Neural cell (in vitro differentiated cells): ENCODE measurements at regions not wholly inside any gene's neighbourhood (a gene's known extent, or its start where the extent isn't known, plus 50 kb on each side); places are given as distances from the start of the nearest gene placed in this dataset.

ENCODE experiments used
- H2AFZ ChIP-seq: fragments of 200-600, 300-800 bp; sonication (generic), shearing (Covaris generic); 2 replicates; pipeline ENCODE4 v1.6.0; 2014; ENCODE audit warnings: low read depth, mild to moderate bottlenecking, antibody characterized with exemption, low read length, moderate library complexity
- H3F3A ChIP-seq: fragments of 200-600 bp; shearing (Covaris generic); 2 replicates; pipeline ENCODE4 v1.6.1; 2016; ENCODE audit warnings: mild to moderate bottlenecking, moderate library complexity, mixed read lengths, antibody characterized with exemption, low read length; ENCODE audit not compliant: insufficient read depth, poor library complexity, severe bottlenecking
- H3K27ac ChIP-seq: fragments of 200-600, 300-800 bp; sonication (generic), shearing (Covaris generic); 2 replicates; pipeline ENCODE4 v1.5.1; 2014; ENCODE audit warnings: mild to moderate bottlenecking, low read length, moderate library complexity
- H3K27me3 ChIP-seq: fragments of 300-800, 200-600 bp; sonication (generic), shearing (Covaris generic); 2 replicates; pipeline ENCODE4 v1.6.0; 2014; ENCODE audit warnings: mild to moderate bottlenecking, low read depth, low read length, moderate library complexity; ENCODE audit not compliant: insufficient read depth
- H3K36me3 ChIP-seq: fragments of 300-800, 200-600 bp; sonication (generic), shearing (Covaris generic); 2 replicates; pipeline ENCODE4 v1.5.1; 2014; ENCODE audit warnings: mild to moderate bottlenecking, antibody characterized with exemption, low read length, moderate library complexity; ENCODE audit not compliant: insufficient read depth
- H3K4me2 ChIP-seq: fragments of 300-800, 200-600 bp; sonication (generic), shearing (Covaris generic); 2 replicates; pipeline ENCODE4 v1.6.0; 2014; ENCODE audit warnings: mild to moderate bottlenecking, low read length
- H3K4me3 ChIP-seq: fragments of 300-800, 200-600 bp; sonication (generic), shearing (Covaris generic); 2 replicates; pipeline ENCODE4 v1.5.1; 2014; ENCODE audit warnings: mild to moderate bottlenecking, low read length, moderate library complexity
- H3K79me2 ChIP-seq: fragments of 200-600 bp; shearing (Covaris generic); replicated peaks from 2 replicates; pipeline ENCODE4 v1.6.0; 2014; ENCODE audit warnings: mild to moderate bottlenecking, low read length, moderate library complexity; ENCODE audit not compliant: insufficient read depth
- H3K9ac ChIP-seq: fragments of 300-800, 200-600 bp; sonication (generic), shearing (Covaris generic); 2 replicates; pipeline ENCODE4 v1.6.1; 2016; ENCODE audit warnings: mild to moderate bottlenecking, low read length, mixed read lengths
- H3K9me2 ChIP-seq: fragments of 200-600 bp; shearing (Covaris generic); 2 replicates; pipeline ENCODE4 v1.6.1; 2016; ENCODE audit warnings: mild to moderate bottlenecking, low read length, mixed read lengths; ENCODE audit not compliant: insufficient read depth
- H3K9me3 ChIP-seq: fragments of 200-600, 300-800 bp; sonication (generic), shearing (Covaris generic); 2 replicates; pipeline ENCODE4 v1.6.1; 2016; ENCODE audit warnings: mild to moderate bottlenecking, mixed run types, low read length, moderate library complexity, mixed read lengths
- H4K20me1 ChIP-seq: fragments of 200-600 bp; shearing (Covaris generic); 2 replicates; pipeline ENCODE4 v1.6.1; 2016; ENCODE audit warnings: mild to moderate bottlenecking, mixed run types; ENCODE audit not compliant: insufficient read depth
- CTCF ChIP-seq: fragments of 450-650 bp; IDR thresholded peaks from 2 replicates; pipeline ENCODE4 v1.5.1; 2014; ENCODE audit warnings: antibody characterized with exemption, mild to moderate bottlenecking, moderate library complexity; ENCODE audit not compliant: poor library complexity, severe bottlenecking
- EP300 ChIP-seq: fragments of 450-650 bp; conservative IDR thresholded peaks from 2 replicates; pipeline ENCODE4 v1.6.1; 2014; ENCODE audit warnings: antibody characterized with exemption, mild to moderate bottlenecking, moderate library complexity; ENCODE audit not compliant: poor library complexity, severe bottlenecking
- EZH2 ChIP-seq: fragments of 200-600, 300-800 bp; shearing (Covaris generic), sonication (generic); IDR thresholded peaks from 2 replicates; pipeline ENCODE4 v1.6.1; 2014; ENCODE audit warnings: antibody characterized with exemption, low read length, borderline replicate concordance, mild to moderate bottlenecking; ENCODE audit not compliant: insufficient read depth, poor library complexity, severe bottlenecking
- MXI1 ChIP-seq: fragments of 450-650 bp; conservative IDR thresholded peaks from 2 replicates; pipeline ENCODE4 v1.6.1; 2014; ENCODE audit warnings: antibody characterized with exemption, mild to moderate bottlenecking; ENCODE audit not compliant: poor library complexity, severe bottlenecking
- POLR2AphosphoS5 ChIP-seq: IDR thresholded peaks from 2 replicates; pipeline ENCODE4 v1.6.1; 2012
- RAD21 ChIP-seq: fragments of 450-650 bp; conservative IDR thresholded peaks from 2 replicates; pipeline ENCODE4 v1.6.1; 2014; ENCODE audit warnings: antibody characterized with exemption, mild to moderate bottlenecking, moderate library complexity
- SMC3 ChIP-seq: fragments of 450-650 bp; conservative IDR thresholded peaks from 2 replicates; pipeline ENCODE4 v1.6.1; 2014; ENCODE audit warnings: antibody characterized with exemption, mild to moderate bottlenecking, moderate library complexity; ENCODE audit not compliant: poor library complexity
- TAF1 ChIP-seq: IDR thresholded peaks from 2 replicates; pipeline ENCODE4 v1.6.1; 2012; ENCODE audit warnings: low read depth
- TF ChIP-seq, protein P1 (sequence below): IDR thresholded peaks from 2 replicates; pipeline ENCODE4 v1.6.1; 2012; ENCODE audit warnings: borderline replicate concordance

DNA sequence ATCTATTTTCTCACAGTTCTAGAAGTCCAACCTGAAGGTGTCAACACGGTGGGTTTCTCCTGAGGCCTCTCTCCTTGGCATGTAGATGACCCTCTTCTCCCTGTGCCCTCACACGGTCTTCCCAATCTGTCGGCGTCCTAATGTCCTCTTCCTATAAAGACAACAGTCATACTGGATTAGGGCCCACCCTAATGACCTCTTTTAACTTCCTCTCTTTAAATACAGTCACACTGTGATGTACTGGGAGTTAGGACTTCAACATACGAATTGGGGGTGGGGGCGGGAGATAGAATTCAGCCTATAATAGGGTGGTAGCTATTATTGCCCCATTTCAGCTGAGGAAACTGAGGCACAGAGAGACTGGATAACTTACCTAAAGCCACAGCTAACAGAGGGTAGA lies 70.2 kb downstream of the SMIM20 start:
- Histone ChIP-seq H3K27me3 (no peaks in the 10 kb centered on the region), H3K9me3 (no peaks in the 10 kb centered on the region), H4K20me1 (no peaks in the 10 kb centered on the region)

GRCh38 chr4:25984796-25985195 lies 70.8 kb downstream of the SMIM20 start:
- Histone ChIP-seq H3K36me3 (no peaks in the 10 kb centered on the region), H3K9me3 (no peaks in the 10 kb centered on the region)

More for the DNA sequence above, 70.2 kb downstream of the SMIM20 start:
- Histone ChIP-seq H3K36me3 (no peaks in the 10 kb centered on the region), H3F3A (no peaks in the 10 kb centered on the region), H2AFZ (no peak overlapping the region), H3K27ac (no peak overlapping the region), H3K9ac (no peak overlapping the region), H3K4me2 (no peak overlapping the region), H3K79me2 (no peaks in the 10 kb centered on the region), H3K4me3 (no peak overlapping the region), H3K9me2 (no peaks in the 10 kb centered on the region)
- TF ChIP-seq EZH2 (no peak), SMC3 (no peak), TAF1 (no peak), RAD21 (no peak)

More at GRCh38 chr4:25984796-25985195, 70.8 kb downstream of the SMIM20 start:
- H3F3A ChIP-seq: no peaks in the 10 kb centered on the region
- no peaks in the 10 kb centered on the region for H3K27me3 ChIP-seq
- H3K79me2 ChIP-seq: no peaks in the 10 kb centered on the region
- no peak overlapping the region for H2AFZ ChIP-seq
- no peak overlapping the region for H3K27ac ChIP-seq
- no peak overlapping the region for H3K4me2 ChIP-seq
- H3K9me2 ChIP-seq: no peaks in the 10 kb centered on the region
- TF ChIP-seq POLR2AphosphoS5 (no peak), EP300 (no peak), MXI1 (no peak), TAF1 (no peak), CTCF (no peak), SMC3 (no peak), EZH2 (no peak), RAD21 (no peak)
- TF ChIP-seq, protein P1, sequence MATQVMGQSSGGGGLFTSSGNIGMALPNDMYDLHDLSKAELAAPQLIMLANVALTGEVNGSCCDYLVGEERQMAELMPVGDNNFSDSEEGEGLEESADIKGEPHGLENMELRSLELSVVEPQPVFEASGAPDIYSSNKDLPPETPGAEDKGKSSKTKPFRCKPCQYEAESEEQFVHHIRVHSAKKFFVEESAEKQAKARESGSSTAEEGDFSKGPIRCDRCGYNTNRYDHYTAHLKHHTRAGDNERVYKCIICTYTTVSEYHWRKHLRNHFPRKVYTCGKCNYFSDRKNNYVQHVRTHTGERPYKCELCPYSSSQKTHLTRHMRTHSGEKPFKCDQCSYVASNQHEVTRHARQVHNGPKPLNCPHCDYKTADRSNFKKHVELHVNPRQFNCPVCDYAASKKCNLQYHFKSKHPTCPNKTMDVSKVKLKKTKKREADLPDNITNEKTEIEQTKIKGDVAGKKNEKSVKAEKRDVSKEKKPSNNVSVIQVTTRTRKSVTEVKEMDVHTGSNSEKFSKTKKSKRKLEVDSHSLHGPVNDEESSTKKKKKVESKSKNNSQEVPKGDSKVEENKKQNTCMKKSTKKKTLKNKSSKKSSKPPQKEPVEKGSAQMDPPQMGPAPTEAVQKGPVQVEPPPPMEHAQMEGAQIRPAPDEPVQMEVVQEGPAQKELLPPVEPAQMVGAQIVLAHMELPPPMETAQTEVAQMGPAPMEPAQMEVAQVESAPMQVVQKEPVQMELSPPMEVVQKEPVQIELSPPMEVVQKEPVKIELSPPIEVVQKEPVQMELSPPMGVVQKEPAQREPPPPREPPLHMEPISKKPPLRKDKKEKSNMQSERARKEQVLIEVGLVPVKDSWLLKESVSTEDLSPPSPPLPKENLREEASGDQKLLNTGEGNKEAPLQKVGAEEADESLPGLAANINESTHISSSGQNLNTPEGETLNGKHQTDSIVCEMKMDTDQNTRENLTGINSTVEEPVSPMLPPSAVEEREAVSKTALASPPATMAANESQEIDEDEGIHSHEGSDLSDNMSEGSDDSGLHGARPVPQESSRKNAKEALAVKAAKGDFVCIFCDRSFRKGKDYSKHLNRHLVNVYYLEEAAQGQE: no peak
- H3K4me3 ChIP-seq: no peak overlapping the region
- no peaks in the 10 kb centered on the region for H4K20me1 ChIP-seq
- H3K9ac ChIP-seq: no peak overlapping the region
